SK-N-MC (cell line): ENCODE measurements at regions not wholly inside any gene's neighbourhood (a gene's known extent, or its start where the extent isn't known, plus 50 kb on each side); places are given as distances from the start of the nearest gene placed in this dataset.

Experiments
- DNase-seq: peaks from one replicate; pipeline ENCODE4 v3.0.0-alpha.2; 2011; ENCODE audit warnings: low read depth, low spot score
- H3K27ac ChIP-seq: fragments of 200-600 bp; sonication (generic); 2 replicates; pipeline ENCODE4 v1.5.1; 2016; ENCODE audit warnings: mixed run types
- H3K36me3 ChIP-seq: fragments of 200-600 bp; sonication (generic); 2 replicates; pipeline ENCODE4 v1.6.1; 2017; ENCODE audit warnings: antibody characterized with exemption, low read length, mixed read lengths; ENCODE audit not compliant: insufficient read depth
- H3K4me3 ChIP-seq: fragments of 200-600 bp; sonication (generic); 2 replicates; pipeline ENCODE4 v1.5.1; 2016
- H3K9ac ChIP-seq: fragments of 200-600 bp; sonication (generic); 2 replicates; pipeline ENCODE4 v1.8.0; 2017; ENCODE audit warnings: mixed run types, mixed read lengths; ENCODE audit not compliant: insufficient read length
- H3K9me3 ChIP-seq: fragments of 200-600 bp; sonication (generic); 2 replicates; pipeline ENCODE4 v1.6.1; 2017; ENCODE audit warnings: low read depth, mild to moderate bottlenecking, antibody characterized with exemption, low read length, moderate library complexity, mixed read lengths
- EZH2 ChIP-seq: fragments of 200-600 bp; sonication (generic); IDR thresholded peaks from one replicate; pipeline ENCODE4 v1.6.1; 2017; ENCODE audit warnings: antibody characterized with exemption
- FOXP2 ChIP-seq: optimal IDR thresholded peaks from 2 replicates; pipeline ENCODE3; 2011; ENCODE audit warnings: mild to moderate bottlenecking, moderate library complexity; ENCODE audit not compliant: insufficient read depth; ENCODE audit errors: extremely low read length, control extremely low read depth
- POLR2AphosphoS5 ChIP-seq: IDR thresholded peaks from 2 replicates; pipeline ENCODE4 v1.6.1; 2012; ENCODE audit warnings: mild to moderate bottlenecking, low read depth, low read length, borderline replicate concordance

DNA sequence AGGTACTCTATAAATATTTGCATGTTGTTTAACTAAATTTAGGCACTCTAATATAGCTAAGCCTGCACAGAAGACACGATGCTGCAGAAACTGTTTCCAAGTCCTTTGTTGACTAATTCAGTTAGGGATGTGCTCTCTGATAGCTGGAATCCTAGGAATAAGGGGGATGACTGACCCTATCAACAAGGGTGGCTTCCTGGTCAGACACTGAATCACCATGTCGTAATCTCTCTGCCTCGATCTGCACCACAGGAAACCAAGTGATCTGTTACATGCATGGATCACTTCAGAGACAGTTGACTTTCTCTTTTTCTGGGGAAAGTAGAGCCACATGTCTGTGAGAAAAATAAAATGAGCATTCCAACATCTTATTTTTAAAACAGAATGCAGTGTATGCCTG is 169.1 kb downstream of the GUCY2F start:
- Histone ChIP-seq H3K27ac (no peak overlapping the region), H3K9ac (no peak overlapping the region), H3K4me3 (no peak overlapping the region), H3K9me3 (no peaks in the 10 kb centered on the region), H3K36me3 (no peaks in the 10 kb centered on the region)
- TF ChIP-seq EZH2 (no peak), FOXP2 (no peak), POLR2AphosphoS5 (no peak)
- no peak for DNase-seq

DNA sequence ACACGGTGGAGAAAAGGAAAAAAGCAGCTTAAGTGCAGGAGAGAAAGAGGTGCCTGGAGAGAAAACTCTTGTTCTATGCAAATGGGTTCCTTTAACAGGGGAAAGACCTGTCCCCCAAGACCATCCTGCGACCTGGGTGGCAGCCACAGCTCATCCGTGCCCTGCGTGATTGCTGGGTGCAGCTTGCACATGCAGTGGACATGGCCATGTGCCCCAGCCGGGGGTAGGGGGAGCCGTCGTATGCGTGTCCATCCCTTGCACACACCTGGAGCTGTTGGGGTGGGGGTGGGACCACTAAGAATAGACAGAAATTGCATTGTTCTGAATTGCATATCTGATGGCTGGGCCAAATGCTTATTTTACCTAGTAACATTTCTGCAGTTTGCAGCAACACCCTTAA is 171.9 kb downstream of the GUCY2F start:
- H3K4me3 ChIP-seq: no peak overlapping the region
- no peak overlapping the region for H3K27ac ChIP-seq
- H3K36me3 ChIP-seq: no peaks in the 10 kb centered on the region
- no peaks in the 10 kb centered on the region for H3K9me3 ChIP-seq
- no peak for TF ChIP-seq FOXP2
- no peak for TF ChIP-seq EZH2
- no peak for TF ChIP-seq POLR2AphosphoS5
- H3K9ac ChIP-seq: no peak overlapping the region
- DNase-seq: no peak

DNA sequence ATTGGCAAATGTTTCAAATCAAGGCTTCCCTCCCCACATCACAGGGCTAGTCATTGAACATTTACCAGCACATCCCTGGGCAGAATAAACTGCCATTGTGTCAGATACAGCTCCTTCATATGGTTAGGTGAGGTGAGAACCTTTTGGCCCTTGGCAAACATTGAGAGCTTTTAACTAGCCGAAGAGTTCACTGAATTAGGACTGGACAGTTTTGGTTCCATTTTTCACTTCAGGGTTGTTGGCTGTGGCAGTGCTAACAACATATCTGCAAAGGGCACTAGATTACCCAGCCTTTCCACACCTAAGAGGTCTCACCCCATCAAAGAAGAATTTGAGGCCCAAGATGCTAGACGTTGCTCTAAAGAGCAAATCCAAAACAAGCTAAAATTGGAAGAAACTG is 180.7 kb downstream of the GUCY2F start:
- Histone ChIP-seq H3K36me3 (no peaks in the 10 kb centered on the region), H3K27ac (no peak overlapping the region), H3K9ac (no peak overlapping the region), H3K9me3 (no peaks in the 10 kb centered on the region), H3K4me3 (no peak overlapping the region)
- DNase-seq: no peak
- TF ChIP-seq EZH2 (no peak), POLR2AphosphoS5 (no peak), FOXP2 (no peak)

DNA sequence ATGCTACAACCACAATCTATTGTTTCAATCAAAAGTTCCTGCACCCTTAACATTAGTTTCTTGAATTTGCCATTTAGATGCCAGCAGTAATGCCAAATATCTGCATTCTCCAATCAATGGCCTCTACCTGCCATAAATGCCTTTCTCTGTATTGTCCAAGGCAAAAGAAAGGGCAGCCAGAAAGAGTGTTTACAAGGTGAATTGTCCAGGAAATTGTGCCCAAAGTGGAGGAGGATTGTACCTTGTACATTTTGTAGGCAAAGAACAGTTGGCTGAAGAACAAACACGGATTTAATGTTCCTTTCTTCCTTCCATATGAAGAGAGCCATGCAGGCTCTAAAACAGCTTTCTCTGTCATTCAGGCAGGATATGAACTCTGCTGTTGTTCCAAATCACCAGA is 181.5 kb downstream of the GUCY2F start:
- Histone ChIP-seq H3K9ac (no peak overlapping the region), H3K36me3 (no peaks in the 10 kb centered on the region), H3K9me3 (no peaks in the 10 kb centered on the region), H3K4me3 (no peak overlapping the region), H3K27ac (no peak overlapping the region)
- DNase-seq: no peak
- TF ChIP-seq POLR2AphosphoS5 (no peak), EZH2 (no peak), FOXP2 (no peak)

DNA sequence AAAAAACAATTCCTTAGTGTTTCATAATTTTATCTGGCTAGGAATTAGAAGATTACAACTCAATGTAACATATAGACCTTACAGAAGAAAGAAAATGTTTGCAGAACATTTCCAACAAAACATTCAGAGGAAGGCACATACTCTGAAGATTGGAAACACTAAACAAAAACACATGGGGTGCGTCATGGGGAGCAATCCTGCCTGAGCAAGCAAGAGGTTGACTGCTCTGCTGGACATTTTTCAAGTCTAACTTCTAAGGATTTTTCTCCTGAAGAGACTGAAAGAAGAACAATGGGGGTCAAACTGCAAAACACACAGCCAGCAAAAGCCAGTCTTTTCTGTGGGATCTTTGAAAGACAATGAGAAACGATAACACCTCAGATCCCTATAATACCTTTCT is 182.8 kb downstream of the GUCY2F start:
- no peak for DNase-seq
- Histone ChIP-seq H3K36me3 (no peaks in the 10 kb centered on the region), H3K9ac (no peak overlapping the region), H3K27ac (no peak overlapping the region), H3K9me3 (no peaks in the 10 kb centered on the region), H3K4me3 (no peak overlapping the region)
- no peak for TF ChIP-seq FOXP2
- TF ChIP-seq EZH2: no peak
- TF ChIP-seq POLR2AphosphoS5: no peak

DNA sequence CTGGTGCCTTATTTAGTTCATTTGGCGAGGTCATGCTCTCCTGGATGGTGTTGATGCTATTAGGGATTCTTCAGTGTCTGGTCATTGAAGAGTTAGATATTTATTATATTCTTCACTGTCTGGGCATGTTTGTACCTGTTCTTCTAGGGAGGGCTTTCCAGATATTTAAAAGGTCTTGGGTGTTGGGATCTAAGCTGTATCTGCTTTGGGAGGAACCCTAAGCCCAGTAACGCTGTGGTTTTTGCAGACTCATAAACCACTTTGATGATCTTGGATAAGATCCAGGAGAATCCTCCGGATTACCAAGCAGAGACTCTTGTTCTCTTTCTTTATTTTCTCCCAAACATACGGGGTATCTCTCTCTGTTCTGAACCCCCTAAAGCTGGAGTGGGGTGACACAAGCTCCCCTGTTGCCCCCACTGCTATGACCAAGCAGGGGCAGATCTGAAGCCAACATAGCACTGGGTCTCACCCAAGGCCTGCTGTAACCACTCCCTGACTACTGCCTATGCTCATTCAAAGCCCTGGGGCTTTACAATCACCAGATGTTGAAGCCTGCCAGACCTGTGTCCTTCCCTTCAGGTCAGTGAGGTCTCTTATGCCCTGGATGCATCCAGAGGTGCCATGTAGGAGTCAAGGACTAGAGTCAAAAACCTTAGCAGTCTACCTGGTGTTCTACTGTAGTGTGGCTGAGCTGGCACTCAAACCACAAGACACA is 187.6 kb downstream of the GUCY2F start:
- TF ChIP-seq FOXP2: no peak
- TF ChIP-seq POLR2AphosphoS5: no peak
- no peak for TF ChIP-seq EZH2
- no peak overlapping the region for H3K27ac ChIP-seq
- H3K9me3 ChIP-seq: no peaks in the 10 kb centered on the region
- no peak overlapping the region for H3K4me3 ChIP-seq
- H3K36me3 ChIP-seq: no peaks in the 10 kb centered on the region
- DNase-seq: no peak
- H3K9ac ChIP-seq: no peak overlapping the region

DNA sequence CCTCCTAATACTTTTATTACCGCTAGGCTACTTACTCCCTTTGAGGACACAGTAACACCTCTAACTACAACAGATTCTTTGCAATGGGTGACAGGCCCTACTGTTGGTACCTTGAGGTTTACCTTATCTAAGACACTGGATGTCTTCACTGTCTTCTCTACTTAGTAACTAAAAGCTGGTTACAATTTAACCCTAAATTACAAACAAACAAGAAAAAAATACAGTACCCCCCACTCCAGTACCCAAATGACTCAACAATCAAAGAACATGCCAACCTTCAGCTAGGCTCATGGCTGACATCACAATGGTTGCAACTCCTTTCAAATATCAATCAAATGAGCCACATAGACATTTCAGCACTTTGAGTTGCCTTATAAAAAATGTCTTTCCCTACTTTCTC is 198.0 kb downstream of the GUCY2F start:
- Histone ChIP-seq H3K4me3 (no peak overlapping the region), H3K27ac (no peak overlapping the region), H3K9me3 (no peaks in the 10 kb centered on the region), H3K9ac (no peak overlapping the region), H3K36me3 (no peaks in the 10 kb centered on the region)
- DNase-seq: no peak
- TF ChIP-seq POLR2AphosphoS5 (no peak), FOXP2 (no peak), EZH2 (no peak)

DNA sequence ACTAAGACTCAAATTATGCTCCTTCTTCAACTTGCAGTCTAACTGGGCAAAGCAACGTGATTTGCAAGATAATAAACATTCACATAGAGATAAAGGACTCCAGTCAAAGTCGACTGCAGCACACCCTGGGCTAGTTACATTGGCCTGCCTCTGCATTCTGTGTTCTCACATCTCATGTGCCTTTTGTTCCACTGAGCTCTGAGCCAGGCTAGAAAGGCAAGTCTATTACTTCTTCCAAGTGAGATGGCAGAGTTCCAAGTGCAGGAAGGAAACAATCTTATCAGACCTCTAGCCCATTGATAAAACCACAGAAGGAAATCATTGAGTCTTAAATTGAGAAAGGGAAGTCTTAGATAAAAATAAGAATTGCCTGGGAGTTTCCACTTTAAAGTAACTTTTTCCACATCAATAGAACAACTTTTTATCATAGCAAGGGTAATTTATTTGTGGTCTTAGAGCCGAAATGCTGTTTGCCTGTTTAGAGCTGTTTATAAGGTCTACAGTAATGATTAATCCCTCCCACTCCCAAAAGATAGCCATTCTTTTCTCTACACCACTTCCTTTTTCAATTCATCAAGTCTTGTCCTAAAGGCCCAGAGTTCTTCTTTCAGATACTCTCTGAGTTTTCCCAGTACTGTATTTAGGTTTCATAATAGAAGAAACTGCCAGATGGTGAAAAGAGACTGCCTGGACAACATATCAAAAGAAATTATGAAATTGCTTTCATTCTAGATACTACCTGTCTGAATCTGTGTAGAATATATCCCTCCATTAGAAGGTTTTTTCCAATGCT is 200.2 kb downstream of the GUCY2F start:
- DNase-seq: no peak
- no peak overlapping the region for H3K4me3 ChIP-seq
- no peaks in the 10 kb centered on the region for H3K36me3 ChIP-seq
- H3K9ac ChIP-seq: no peak overlapping the region
- no peak overlapping the region for H3K27ac ChIP-seq
- H3K9me3 ChIP-seq: no peaks in the 10 kb centered on the region
- TF ChIP-seq POLR2AphosphoS5 (no peak), EZH2 (no peak), FOXP2 (no peak)

DNA sequence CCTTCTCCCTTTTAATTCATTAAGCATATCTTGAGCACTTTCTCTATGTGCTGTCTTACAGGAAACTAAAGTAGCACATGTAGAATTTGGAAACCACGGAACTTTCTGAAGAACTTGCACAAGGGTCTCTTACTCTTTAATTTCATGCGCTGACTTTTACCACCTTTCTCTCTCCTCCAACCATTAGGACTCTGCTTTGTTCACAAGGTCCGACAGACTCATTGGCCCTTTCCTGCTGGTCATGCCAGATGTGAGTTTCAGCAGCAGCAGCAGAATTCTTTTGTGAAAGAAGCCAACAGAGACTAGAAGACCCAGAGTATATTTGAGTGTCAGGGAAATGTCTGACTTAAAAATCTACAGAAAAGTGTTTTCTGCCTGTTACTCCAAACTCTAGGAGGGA is 207.1 kb downstream of the GUCY2F start:
- Histone ChIP-seq H3K9me3 (no peaks in the 10 kb centered on the region), H3K36me3 (no peaks in the 10 kb centered on the region), H3K9ac (no peak overlapping the region), H3K4me3 (no peak overlapping the region), H3K27ac (no peak overlapping the region)
- no peak for DNase-seq
- TF ChIP-seq FOXP2 (no peak), EZH2 (no peak), POLR2AphosphoS5 (no peak)
